IMR-90 (cell line): ENCODE measurements at regions not wholly inside any gene's neighbourhood (a gene's known extent, or its start where the extent isn't known, plus 50 kb on each side); places are given as distances from the start of the nearest gene placed in this dataset.

Source experiments
- ATAC-seq: fragments of 200-7000 bp; cut with Tn5 transposase; 2 replicates; pipeline ENCODE4 v1.9.1; 2020; ENCODE audit warnings: low read depth, mild to moderate bottlenecking, moderate library complexity
- BruUV-seq: library from RNA; stranded (reverse); fragments of 400-500 nt; replicated peaks from 2 replicates; lab custom pipeline; 2021; lab: Mats Ljungman, UMichigan
- CTCF ChIA-PET: fragments of 300-600 bp; formaldehyde crosslinking; extraction: SDS; loops from one replicate; lab custom pipeline; 2021; ENCODE audit warnings: antibody characterized with exemption; lab: Yijun Ruan, JAX
- POLR2A ChIA-PET: fragments of 300-600 bp; sonication (Branson Sonifier 250); formaldehyde crosslinking; loops from one replicate; lab custom pipeline; 2022; ENCODE audit warnings: antibody characterized with exemption; ENCODE audit not compliant: unreplicated experiment; lab: Charles Lee
- DNase-seq: peaks from one replicate; pipeline ENCODE4 v3.0.0; 2013
- H2AFZ ChIP-seq: replicated peaks from 2 replicates; pipeline ENCODE3; 2013; ENCODE audit warnings: low read length, mild to moderate bottlenecking; ENCODE audit not compliant: poor library complexity
- H2AK5ac ChIP-seq: 2 replicates; pipeline ENCODE4 v1.6.1; 2013; ENCODE audit warnings: low read depth, low read length, inconsistent platforms
- H2AK9ac ChIP-seq: replicated peaks from 2 replicates; pipeline ENCODE3; 2013; ENCODE audit warnings: mild to moderate bottlenecking, low read depth, low read length, moderate library complexity; ENCODE audit not compliant: poor library complexity
- H2BK120ac ChIP-seq: 2 replicates; pipeline ENCODE4 v1.6.1; 2013; ENCODE audit warnings: low read depth, low read length, inconsistent platforms
- H2BK15ac ChIP-seq: 3 replicates; pipeline ENCODE4 v1.6.1; 2013; ENCODE audit warnings: low read depth, low read length, inconsistent platforms
- H2BK20ac ChIP-seq: 2 replicates; pipeline ENCODE4 v1.6.1; 2013; ENCODE audit warnings: low read depth, mild to moderate bottlenecking, inconsistent platforms, low read length, moderate library complexity
- H2BK5ac ChIP-seq: 2 replicates; pipeline ENCODE4 v1.6.1; 2013; ENCODE audit warnings: mild to moderate bottlenecking, low read depth, low read length, inconsistent platforms; ENCODE audit not compliant: poor library complexity, severe bottlenecking
- H3K14ac ChIP-seq: replicated peaks from 2 replicates; pipeline ENCODE4 v1.6.1; 2013; ENCODE audit warnings: low read depth, low read length, inconsistent platforms
- H3K18ac ChIP-seq: 2 replicates; pipeline ENCODE4 v1.6.1; 2013; ENCODE audit warnings: low read depth, low read length, control low read depth
- H3K23ac ChIP-seq: 2 replicates; pipeline ENCODE4 v1.6.1; 2013; ENCODE audit warnings: low read depth, low read length, inconsistent platforms
- H3K27ac ChIP-seq: 2 replicates; pipeline ENCODE4 v1.5.1; 2013; ENCODE audit warnings: mild to moderate bottlenecking, control low read depth, low read length; ENCODE audit not compliant: insufficient read depth
- H3K27me3 ChIP-seq: 2 replicates; pipeline ENCODE4 v1.6.1; 2013; ENCODE audit warnings: low read length; ENCODE audit not compliant: control insufficient read depth, insufficient read depth
- H3K36me3 ChIP-seq: 2 replicates; pipeline ENCODE4 v1.6.1; 2013; ENCODE audit warnings: low read length, mixed read lengths; ENCODE audit not compliant: control insufficient read depth, insufficient read depth
- H3K4ac ChIP-seq: 2 replicates; pipeline ENCODE4 v1.6.1; 2013; ENCODE audit warnings: low read depth, low read length, inconsistent platforms
- H3K4me1 ChIP-seq: 2 replicates; pipeline ENCODE4 v1.6.1; 2013; ENCODE audit warnings: low read length, mixed read lengths; ENCODE audit not compliant: control insufficient read depth, insufficient read depth
- H3K4me2 ChIP-seq: 2 replicates; pipeline ENCODE4 v1.6.1; 2013; ENCODE audit warnings: low read depth, mild to moderate bottlenecking, control low read depth, low read length, moderate library complexity
- H3K4me3 ChIP-seq: 2 replicates; pipeline ENCODE4 v1.5.1; 2013; ENCODE audit warnings: low read depth, mild to moderate bottlenecking, control low read depth, low read length, moderate library complexity; ENCODE audit not compliant: insufficient read depth
- H3K56ac ChIP-seq: 2 replicates; pipeline ENCODE4 v1.6.1; 2013; ENCODE audit warnings: low read length, inconsistent platforms; ENCODE audit not compliant: insufficient read depth; ENCODE audit errors: extremely low read depth
- H3K79me1 ChIP-seq, 2 experiments: 2 replicates each; pipeline ENCODE4 v1.6.1; 2013; ENCODE audit warnings: low read length in 2 of 2, inconsistent platforms in 1 of 2, low read depth in 1 of 2
- H3K9ac ChIP-seq: 2 replicates; pipeline ENCODE4 v1.6.1; 2013; ENCODE audit warnings: low read depth, low read length, control low read depth
- H3K9me1 ChIP-seq: 2 replicates; pipeline ENCODE4 v1.6.1; 2013; ENCODE audit warnings: low read length, inconsistent platforms; ENCODE audit not compliant: insufficient read depth
- H3K9me3 ChIP-seq: 2 replicates; pipeline ENCODE4 v1.6.1; 2013; ENCODE audit warnings: low read length; ENCODE audit not compliant: control insufficient read depth, insufficient read depth
- H4K20me1 ChIP-seq: 2 replicates; pipeline ENCODE4 v1.6.1; 2013; ENCODE audit warnings: low read length, inconsistent platforms; ENCODE audit not compliant: insufficient read depth
- H4K5ac ChIP-seq: 2 replicates; pipeline ENCODE4 v1.6.1; 2013; ENCODE audit warnings: mild to moderate bottlenecking, low read depth, low read length, control low read depth
- H4K8ac ChIP-seq, 2 experiments: 2 replicates each; pipeline ENCODE4 v1.6.1; 2013; ENCODE audit warnings: low read depth in 2 of 2, low read length in 2 of 2, control low read depth in 1 of 2, inconsistent platforms in 1 of 2
- H4K91ac ChIP-seq: 2 replicates; pipeline ENCODE4 v1.6.1; 2013; ENCODE audit warnings: low read depth, low read length, inconsistent platforms; ENCODE audit not compliant: insufficient read depth
- BHLHE40 ChIP-seq: fragments of 150-350 bp; IDR thresholded peaks from 2 replicates; pipeline ENCODE4 v1.6.1; 2016; ENCODE audit warnings: mild to moderate bottlenecking, low read depth, low read length
- CEBPB ChIP-seq: IDR thresholded peaks from 2 replicates; pipeline ENCODE4 v1.6.1; 2012; ENCODE audit warnings: low read depth, low read length, improper control_type of control experiment
- CHD1 ChIP-seq: IDR thresholded peaks from 2 replicates; pipeline ENCODE4 v1.6.1; 2012; ENCODE audit warnings: low read depth, low read length, improper control_type of control experiment
- ELK1 ChIP-seq: fragments of 150-350 bp; IDR thresholded peaks from 2 replicates; pipeline ENCODE4 v1.6.1; 2016; ENCODE audit warnings: low read depth, mild to moderate bottlenecking, low read length, moderate library complexity, borderline replicate concordance
- FOS ChIP-seq: fragments of 150-350 bp; IDR thresholded peaks from 2 replicates; pipeline ENCODE4 v1.6.1; 2016; ENCODE audit warnings: low read depth, low read length
- MAFK ChIP-seq: IDR thresholded peaks from 2 replicates; pipeline ENCODE4 v1.6.1; 2012; ENCODE audit warnings: low read depth, low read length, improper control_type of control experiment
- MAZ ChIP-seq: IDR thresholded peaks from 2 replicates; pipeline ENCODE4 v1.6.1; 2012; ENCODE audit warnings: low read depth, mild to moderate bottlenecking, low read length, improper control_type of control experiment, moderate library complexity, borderline replicate concordance
- MXI1 ChIP-seq: IDR thresholded peaks from 2 replicates; pipeline ENCODE4 v1.6.1; 2012; ENCODE audit warnings: low read depth, mild to moderate bottlenecking, low read length, moderate library complexity, borderline replicate concordance
- NFE2L2 ChIP-seq: fragments of 150-350 bp; IDR thresholded peaks from 2 replicates; pipeline ENCODE4 v1.6.1; 2016; ENCODE audit warnings: low read depth, mild to moderate bottlenecking, low read length
- POLR2A ChIP-seq: IDR thresholded peaks from 2 replicates; pipeline ENCODE4 v1.6.1; 2012; ENCODE audit warnings: mild to moderate bottlenecking, low read depth, low read length
- RAD21 ChIP-seq: IDR thresholded peaks from 2 replicates; pipeline ENCODE4 v1.6.1; 2012; ENCODE audit warnings: low read length, improper control_type of control experiment
- RCOR1 ChIP-seq: IDR thresholded peaks from 2 replicates; pipeline ENCODE4 v1.6.1; 2012; ENCODE audit warnings: mild to moderate bottlenecking, low read length, improper control_type of control experiment; ENCODE audit not compliant: insufficient replicate concordance
- RFX5 ChIP-seq: IDR thresholded peaks from 2 replicates; pipeline ENCODE4 v1.8.0; 2012; ENCODE audit warnings: low read depth, mild to moderate bottlenecking, low read length, moderate library complexity
- SMC3 ChIP-seq: fragments of 150-350 bp; IDR thresholded peaks from 2 replicates; pipeline ENCODE4 v1.6.1; 2016; ENCODE audit warnings: low read depth, mild to moderate bottlenecking, antibody characterized with exemption, low read length, moderate library complexity
- WGBS, 2 experiments: methylation state at CpG; one replicate each; pipeline versions ENCODE4 v1.1.5 to v1.1.7; 2013; ENCODE audit warnings: missing lambda C conversion rate in 2 of 2; ENCODE audit not compliant: insufficient read length in 1 of 2; ENCODE audit errors: extremely low coverage in 2 of 2; 5-methylcytosine and 5-hydroxymethylcytosine counted together
- dilution Hi-C: fragments of 300-500 bp; cut with HindIII; formaldehyde crosslinking; loops from one replicate; pipeline ENCODE4 v1.14.3; 2018; ENCODE audit warnings: low sequenced_read_pairs; ENCODE audit not compliant: unreplicated experiment
- in situ Hi-C: fragments of 300-500 bp; cut with MboI; formaldehyde crosslinking; loops from 3 replicates; pipeline ENCODE4 v1.14.3; 2019; ENCODE audit warnings: low sequenced_read_pairs, inconsistent platforms, mixed read lengths
- intact Hi-C: fragments of 100-400 bp; cut with micrococcal nuclease; formaldehyde crosslinking; loops from 2 replicates; pipeline ENCODE4 v1.10.0; 2022
- TF ChIP-seq, protein P1 (sequence below): conservative IDR thresholded peaks from 2 replicates; pipeline ENCODE4 v1.5.1; 2012; ENCODE audit warnings: mild to moderate bottlenecking, low read depth, low read length, improper control_type of control experiment
- TF ChIP-seq, protein P2 (sequence below): fragments of 150-350 bp; IDR thresholded peaks from 2 replicates; pipeline ENCODE4 v1.6.1; 2017; ENCODE audit warnings: mild to moderate bottlenecking, antibody characterized with exemption, low read length, low read depth

DNA sequence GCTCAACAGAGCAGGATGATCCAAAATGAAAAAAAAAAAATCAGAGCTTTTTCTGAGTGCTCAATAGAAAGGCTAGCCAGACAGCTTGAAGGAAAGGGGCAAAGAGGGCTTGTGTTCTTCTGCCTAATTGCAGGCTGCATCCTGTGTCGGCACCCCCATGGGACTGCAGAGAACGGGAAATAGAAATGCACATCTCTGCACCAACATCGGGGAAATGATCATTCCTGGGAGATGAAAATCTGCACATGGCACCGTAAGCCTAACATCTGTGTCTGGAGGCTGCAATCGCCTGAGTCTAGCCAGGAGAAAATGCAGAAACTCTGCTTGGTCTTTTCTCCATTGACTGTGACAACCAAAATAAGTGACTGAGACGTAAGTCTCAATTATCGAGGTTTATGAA, 243.9 kb downstream of the ICE1 start:
- Histone ChIP-seq H3K56ac (no peak overlapping the region), H3K27ac (no peak overlapping the region), H3K14ac (no peak overlapping the region), H2AK9ac (no peak overlapping the region), H3K36me3 (no peaks in the 10 kb centered on the region), H3K4me1 (no peaks in the 10 kb centered on the region), H3K27me3 (no peaks in the 10 kb centered on the region), H4K20me1 (no peaks in the 10 kb centered on the region), H2AK5ac (no peak overlapping the region), H3K9me3 (peaks cover 30% of the 10 kb centered on the region), H3K4me3 (no peak overlapping the region), H2BK120ac (no peak overlapping the region), H3K4ac (no peak overlapping the region), H3K18ac (no peak overlapping the region), H3K9me1 (no peaks in the 10 kb centered on the region), H4K91ac (no peak overlapping the region), H2BK5ac (no peak overlapping the region), H3K79me1 (no peaks in the 10 kb centered on the region), H2BK15ac (no peak overlapping the region), H4K5ac (no peak overlapping the region), H3K4me2 (no peak overlapping the region), H3K23ac (no peak overlapping the region), H2AFZ (no peak overlapping the region), H3K9ac (no peak overlapping the region), H4K8ac (no peak overlapping the region), H2BK20ac (no peak overlapping the region)
- DNase-seq, result no peak
- dilution Hi-C loops, result no loop called here
- no peak for ATAC-seq
- intact Hi-C loops, result no loop called here
- in situ Hi-C loops, result no loop called here
- CTCF ChIA-PET, result no interaction called here
- WGBS, 2 experiments, result 60% methylated on average over 1 of the region's 7 CpGs; no CpG with 5 or more reads in 1 of the 2 experiments
- POLR2A ChIA-PET, result no interaction called here
- no TSS peak for BruUV-seq
- TF ChIP-seq MAFK (no peak), CEBPB (no peak), ELK1 (no peak), CHD1 (no peak), RFX5 (no peak), BHLHE40 (no peak), POLR2A (no peak), NFE2L2 (no peak), MXI1 (no peak), SMC3 (no peak), RAD21 (no peak), MAZ (no peak), FOS (no peak), RCOR1 (no peak)
- TF ChIP-seq, protein P1, sequence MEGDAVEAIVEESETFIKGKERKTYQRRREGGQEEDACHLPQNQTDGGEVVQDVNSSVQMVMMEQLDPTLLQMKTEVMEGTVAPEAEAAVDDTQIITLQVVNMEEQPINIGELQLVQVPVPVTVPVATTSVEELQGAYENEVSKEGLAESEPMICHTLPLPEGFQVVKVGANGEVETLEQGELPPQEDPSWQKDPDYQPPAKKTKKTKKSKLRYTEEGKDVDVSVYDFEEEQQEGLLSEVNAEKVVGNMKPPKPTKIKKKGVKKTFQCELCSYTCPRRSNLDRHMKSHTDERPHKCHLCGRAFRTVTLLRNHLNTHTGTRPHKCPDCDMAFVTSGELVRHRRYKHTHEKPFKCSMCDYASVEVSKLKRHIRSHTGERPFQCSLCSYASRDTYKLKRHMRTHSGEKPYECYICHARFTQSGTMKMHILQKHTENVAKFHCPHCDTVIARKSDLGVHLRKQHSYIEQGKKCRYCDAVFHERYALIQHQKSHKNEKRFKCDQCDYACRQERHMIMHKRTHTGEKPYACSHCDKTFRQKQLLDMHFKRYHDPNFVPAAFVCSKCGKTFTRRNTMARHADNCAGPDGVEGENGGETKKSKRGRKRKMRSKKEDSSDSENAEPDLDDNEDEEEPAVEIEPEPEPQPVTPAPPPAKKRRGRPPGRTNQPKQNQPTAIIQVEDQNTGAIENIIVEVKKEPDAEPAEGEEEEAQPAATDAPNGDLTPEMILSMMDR, result no peak
- TF ChIP-seq, protein P2, sequence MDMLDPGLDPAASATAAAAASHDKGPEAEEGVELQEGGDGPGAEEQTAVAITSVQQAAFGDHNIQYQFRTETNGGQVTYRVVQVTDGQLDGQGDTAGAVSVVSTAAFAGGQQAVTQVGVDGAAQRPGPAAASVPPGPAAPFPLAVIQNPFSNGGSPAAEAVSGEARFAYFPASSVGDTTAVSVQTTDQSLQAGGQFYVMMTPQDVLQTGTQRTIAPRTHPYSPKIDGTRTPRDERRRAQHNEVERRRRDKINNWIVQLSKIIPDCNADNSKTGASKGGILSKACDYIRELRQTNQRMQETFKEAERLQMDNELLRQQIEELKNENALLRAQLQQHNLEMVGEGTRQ, result no peak
